DND-41 (cell line): ENCODE measurements at regions not wholly inside any gene's neighbourhood (a gene's known extent, or its start where the extent isn't known, plus 50 kb on each side); places are given as distances from the start of the nearest gene placed in this dataset.

ENCODE experiments used
- EZH2 ChIP-seq: IDR thresholded peaks from 3 replicates; pipeline ENCODE4 v1.6.1; 2012; ENCODE audit warnings: borderline replicate concordance, low read depth, mild to moderate bottlenecking, moderate library complexity, low read length, inconsistent platforms; ENCODE audit not compliant: severe bottlenecking
- TF ChIP-seq, protein P1 (sequence below): IDR thresholded peaks from 2 replicates; pipeline ENCODE4 v1.5.1; 2012; ENCODE audit warnings: borderline replicate concordance, low read length, moderate library complexity, mild to moderate bottlenecking; ENCODE audit not compliant: poor library complexity, severe bottlenecking; ENCODE audit errors: extremely low read depth

DNA sequence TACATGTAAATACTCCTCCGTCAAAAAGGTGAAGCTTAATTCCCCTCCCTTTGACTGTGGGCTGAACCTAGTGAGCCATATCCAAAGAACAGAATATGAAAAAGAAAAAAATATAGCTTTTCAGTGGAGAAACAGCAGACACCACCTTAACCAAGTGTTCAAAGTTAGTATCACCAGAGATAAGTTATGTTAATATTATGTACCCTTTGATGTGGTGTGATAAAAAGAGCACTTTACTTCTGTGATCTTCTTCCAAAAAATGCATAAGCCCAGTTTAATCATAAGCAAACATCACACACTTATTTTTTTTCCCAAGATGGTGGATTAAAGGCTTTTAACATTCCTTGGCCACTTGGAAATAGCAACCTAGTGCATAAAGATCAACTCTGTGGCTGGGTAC is 79.4 kb downstream of the SEC16B start:
- TF ChIP-seq, protein P1, sequence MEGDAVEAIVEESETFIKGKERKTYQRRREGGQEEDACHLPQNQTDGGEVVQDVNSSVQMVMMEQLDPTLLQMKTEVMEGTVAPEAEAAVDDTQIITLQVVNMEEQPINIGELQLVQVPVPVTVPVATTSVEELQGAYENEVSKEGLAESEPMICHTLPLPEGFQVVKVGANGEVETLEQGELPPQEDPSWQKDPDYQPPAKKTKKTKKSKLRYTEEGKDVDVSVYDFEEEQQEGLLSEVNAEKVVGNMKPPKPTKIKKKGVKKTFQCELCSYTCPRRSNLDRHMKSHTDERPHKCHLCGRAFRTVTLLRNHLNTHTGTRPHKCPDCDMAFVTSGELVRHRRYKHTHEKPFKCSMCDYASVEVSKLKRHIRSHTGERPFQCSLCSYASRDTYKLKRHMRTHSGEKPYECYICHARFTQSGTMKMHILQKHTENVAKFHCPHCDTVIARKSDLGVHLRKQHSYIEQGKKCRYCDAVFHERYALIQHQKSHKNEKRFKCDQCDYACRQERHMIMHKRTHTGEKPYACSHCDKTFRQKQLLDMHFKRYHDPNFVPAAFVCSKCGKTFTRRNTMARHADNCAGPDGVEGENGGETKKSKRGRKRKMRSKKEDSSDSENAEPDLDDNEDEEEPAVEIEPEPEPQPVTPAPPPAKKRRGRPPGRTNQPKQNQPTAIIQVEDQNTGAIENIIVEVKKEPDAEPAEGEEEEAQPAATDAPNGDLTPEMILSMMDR, result no peak
- no peak for TF ChIP-seq EZH2
